ENCODE measurements at regions not wholly inside any gene's neighbourhood (a gene's known extent, or its start where the extent isn't known, plus 50 kb on each side); places are given as distances from the start of the nearest gene placed in this dataset.

DNA sequence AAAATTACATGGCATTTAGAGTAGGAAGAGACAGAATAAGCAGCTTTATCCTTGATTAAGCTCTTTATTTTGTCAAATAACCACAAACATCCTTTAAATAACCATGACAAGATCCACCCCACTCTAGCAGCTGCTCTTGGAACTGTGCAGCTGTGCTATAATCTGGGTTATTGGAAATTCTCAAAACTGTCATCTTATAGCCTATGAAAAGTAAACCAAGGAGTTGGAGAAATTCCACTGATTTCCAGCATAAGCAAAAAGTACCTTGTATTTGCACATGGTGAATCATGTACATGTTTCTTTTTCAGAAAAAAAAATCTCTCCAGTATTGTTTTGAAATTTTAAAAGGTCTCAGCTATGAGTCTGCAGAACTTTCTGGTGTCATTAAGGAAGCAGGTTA, 88.8 kb upstream of the ABI3BP start:
- DNase-seq (ENCODE audit: low read depth): no peak

DNA sequence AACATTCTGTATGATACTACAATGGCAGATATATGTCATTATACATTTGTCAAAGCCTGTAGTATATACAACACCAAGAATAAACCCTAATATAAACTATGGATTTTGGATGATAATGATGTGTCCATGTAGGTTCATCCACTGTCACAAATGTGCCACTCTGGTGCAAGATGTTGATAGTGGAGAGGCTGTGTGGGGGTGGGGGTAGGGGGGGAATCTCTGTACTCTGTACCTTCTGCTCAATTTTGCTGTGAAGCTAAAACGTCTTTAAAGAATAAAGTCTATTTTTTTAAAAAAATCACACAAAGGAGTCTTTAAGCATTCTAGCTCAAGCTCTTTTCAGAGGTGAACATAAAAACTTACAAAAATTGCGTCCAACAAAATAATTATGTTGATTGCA, 88.2 kb upstream of the ABI3BP start:
- DNase-seq (ENCODE audit: low read depth): no peak

DNA sequence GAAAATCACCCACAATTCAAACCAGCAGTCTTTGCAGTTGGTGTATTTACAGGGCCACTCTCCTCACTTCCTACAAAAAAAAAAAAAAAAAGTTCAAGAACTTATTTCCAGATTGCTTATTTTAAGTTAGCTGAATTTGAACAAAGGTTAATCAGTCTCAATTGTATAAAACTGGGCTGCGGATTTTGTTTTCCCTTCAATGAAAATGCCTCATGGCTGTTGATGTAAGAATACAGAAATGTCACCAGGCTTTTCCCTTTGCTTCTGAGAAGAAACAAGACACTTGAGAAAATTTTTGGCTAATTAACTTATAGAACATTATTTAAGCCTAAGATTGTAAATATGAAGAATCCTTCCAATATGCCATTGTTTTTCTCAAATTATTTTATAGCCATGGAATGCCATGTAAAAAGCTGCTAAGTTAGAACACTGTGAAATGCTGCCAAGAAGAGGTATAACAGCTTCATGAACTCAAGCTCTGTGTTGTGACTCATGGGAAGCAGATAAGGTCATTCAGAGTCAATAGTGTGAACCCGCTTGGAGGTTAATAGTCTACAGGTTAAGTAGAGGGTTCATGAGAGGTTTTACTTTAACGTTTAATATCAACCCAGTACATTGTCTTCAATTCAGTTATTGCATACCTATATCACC, 84.3 kb upstream of the ABI3BP start:
- no peak for DNase-seq (ENCODE audit: low read depth)

DNA sequence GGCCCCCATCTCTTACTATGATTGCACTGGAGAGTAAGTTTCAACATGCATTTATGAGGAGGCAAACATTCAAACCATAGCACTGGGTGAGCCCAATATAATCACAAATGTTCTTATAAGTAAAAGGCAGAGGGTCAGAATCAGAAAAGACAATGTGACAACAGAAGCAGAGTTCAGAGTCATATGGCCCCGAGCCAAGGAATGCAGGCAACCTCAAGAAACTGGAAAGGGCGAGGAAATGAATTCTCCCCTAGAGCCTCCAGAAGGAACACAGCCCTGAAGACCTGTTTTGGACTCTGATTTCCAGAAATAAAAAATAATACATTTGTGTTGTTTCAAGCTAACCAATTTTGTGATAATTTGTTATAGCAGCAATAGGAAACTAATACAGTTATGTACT, 81.3 kb upstream of the ABI3BP start:
- DNase-seq (ENCODE audit: low read depth): no peak

DNA sequence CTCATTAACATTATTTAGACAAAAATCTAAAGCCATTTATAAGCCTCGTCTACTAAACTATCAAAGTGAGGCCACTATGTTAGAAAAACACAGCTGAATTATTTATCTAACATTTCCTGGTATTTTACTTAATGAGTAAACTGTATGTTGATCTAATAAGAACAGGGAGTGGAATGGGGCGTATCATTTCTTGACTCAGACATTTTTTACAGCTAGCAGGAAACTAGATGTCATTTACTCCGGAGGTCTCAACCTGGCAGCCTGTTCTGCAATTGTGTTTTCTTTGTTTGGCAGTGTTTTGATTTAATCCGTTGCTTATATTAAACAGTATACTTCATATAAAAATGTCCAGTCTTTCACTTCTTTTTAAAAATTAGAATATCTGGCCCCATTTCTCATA, 79.1 kb upstream of the ABI3BP start:
- no peak for DNase-seq (ENCODE audit: low read depth)

DNA sequence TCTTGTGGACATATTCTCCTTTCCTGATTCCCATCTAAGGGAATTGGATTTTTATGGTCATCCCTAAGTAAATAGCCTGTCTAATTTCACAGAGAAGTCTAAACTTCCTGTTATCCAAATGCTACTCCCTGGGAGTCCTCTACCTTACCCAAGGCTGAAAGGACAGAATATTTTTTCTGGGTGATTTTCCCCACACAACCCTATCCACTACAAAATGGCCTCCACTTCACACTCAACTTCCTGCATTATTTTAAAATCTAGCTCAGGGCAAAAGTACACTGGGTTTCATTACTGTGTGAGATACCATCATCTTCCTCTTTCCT, 77.5 kb upstream of the ABI3BP start:
- DNase-seq (ENCODE audit: low read depth): no peak

DNA sequence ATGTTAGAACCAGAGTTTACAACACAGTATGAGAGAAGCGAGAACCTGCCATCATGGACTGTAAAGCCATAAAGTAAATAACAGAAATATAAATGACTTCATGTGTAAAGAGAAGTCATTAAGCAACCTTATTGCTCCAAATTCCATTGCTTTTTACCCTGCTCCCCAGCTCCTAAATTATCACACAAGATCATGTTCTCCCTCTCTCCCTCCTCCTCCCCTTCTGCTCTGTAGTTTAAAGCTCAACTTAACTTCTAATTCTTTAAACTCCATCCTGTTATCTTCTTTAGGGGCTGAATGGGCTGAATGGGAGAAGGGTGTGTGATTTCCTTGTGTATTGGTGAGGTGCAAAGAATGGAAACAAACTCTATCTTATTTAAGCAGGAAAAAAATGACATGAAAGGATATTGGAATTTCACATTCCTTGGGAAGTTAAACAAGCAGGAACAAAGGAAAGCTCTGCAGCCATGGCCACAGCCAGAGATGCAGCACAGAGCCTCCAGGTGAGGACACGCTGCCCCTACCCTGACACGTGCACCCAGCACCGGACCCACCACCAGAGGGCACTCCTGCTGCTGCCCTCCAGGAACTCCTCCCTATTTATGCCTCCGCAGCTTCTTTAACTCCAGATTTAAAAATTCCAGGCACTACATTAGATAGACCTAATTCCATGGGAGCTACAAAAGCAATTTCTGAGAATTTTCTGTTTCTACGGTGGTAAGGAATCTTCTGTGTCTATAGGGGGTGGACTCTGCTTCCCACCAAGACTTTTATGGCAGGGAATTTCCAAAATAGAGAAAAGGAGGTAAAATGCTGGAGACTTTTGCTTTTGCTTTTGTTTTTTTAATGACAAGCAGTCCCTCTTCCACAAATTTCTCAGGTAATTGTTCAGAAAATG, 76.9 kb upstream of the ABI3BP start:
- DNase-seq (ENCODE audit: low read depth): no peak

DNA sequence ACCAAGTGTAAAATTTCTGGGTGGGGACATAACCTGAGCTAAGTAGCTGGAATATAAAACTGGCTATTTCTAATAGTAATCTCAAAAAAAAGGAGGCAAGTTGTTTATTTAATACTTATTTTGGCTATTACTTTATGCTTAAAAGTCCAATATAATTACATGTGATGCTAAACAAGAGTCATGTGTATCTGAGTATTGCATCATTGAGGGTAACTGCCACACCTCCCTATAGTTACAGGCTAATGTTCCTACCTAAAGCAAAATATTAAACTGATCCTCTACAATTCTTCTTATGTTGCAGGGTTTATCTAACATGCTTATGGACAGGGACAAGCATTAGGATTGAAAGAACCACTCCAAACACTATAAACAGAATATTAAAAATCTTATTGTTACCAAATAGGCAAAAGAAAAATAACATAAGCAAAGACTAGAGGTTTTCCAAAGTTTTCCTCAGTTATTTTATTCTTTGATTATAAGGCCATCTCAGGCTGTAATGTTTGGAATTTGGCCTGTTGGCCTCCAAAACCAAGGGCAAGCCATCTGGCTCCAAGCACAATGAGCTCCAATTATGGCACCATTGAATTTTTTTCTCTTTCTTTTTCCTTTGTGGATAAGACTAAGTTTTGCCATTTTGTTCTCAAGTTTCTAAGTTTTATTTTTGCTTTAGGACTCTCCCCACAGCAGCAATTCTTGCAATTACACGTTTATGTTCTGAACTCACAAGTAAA, 75.8 kb upstream of the ABI3BP start:
- no peak for DNase-seq (ENCODE audit: low read depth)

DNA sequence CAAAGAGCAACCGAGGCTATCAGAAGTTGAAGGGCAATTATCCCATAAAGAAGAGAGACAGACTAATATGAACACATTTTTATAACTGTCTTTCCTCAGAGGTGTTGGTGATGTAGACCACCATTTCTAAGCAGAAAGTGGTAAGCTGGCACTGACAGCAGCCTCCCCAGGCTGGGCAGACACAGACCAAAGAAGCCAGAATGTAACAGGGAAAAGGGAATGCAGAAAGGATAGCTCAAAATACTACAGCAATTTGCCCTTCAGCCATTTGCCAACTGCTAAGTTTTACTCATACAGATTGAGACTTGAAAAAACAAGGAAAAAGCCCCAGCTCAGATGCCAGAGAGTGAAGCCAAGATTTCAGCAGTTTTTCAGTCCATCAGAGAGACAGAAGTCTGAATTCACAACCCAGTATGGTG, 73.5 kb upstream of the ABI3BP start:
- DNase-seq (ENCODE audit: low read depth): no peak

DNA sequence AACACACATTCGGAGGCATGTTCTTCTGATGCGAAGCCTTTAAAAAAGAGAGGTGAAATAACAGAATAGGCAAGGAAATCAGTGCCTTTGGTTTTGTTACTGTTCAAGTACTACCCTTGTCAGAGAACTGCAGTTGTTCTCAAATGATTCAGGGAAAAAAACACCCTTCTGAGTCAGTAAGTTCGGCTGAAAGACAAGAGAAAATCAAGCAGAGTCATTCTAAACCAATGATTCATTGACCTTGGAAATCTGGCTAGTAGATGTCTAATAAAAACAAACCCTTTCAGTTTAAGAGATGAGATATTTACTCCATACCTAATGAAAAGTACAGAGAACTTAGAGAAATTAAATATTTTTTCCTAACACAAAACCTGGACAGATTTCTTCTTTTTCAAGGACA, 72.7 kb upstream of the ABI3BP start:
- DNase-seq (ENCODE audit: low read depth): peak; percentile 89

DNA sequence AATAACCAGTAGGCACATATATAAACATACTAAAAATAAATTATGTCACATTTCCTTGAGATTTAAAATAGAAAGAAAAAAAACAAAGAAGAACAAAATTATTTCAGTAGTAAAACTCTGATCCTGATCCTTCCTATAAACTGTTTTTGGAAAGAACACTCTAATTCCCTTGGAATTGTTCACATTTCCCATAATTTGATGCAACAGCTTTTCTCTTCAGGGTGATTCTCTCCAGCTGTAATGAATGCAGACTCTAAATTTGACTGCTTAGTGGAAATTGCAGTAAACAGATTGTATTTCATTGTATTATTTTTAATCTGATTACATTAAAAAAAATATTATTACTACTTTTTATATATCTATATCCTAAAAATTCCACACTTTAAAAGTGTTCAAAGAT, 70.2 kb upstream of the ABI3BP start:
- no peak for DNase-seq (ENCODE audit: low read depth)

DNA sequence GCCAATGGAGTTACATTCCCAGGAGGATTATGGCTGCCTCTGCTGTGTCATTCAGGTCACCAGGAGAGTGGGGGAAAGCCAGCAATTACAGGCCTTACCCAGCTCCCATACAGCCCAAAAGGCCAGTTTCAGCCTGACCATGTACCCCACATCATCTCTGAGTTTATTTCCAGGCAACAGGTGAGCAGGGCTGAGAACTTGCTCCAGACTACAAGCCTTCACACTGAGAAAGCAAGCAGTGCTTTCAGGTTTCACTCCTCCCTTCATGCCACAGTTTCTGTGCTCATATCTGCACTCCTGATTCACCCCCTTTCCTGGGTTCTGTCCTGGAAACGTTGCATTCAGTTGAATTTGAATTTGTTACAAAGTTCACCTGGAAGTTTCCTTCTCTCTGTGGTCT, 68.1 kb upstream of the ABI3BP start:
- no peak for DNase-seq (ENCODE audit: low read depth)

DNA sequence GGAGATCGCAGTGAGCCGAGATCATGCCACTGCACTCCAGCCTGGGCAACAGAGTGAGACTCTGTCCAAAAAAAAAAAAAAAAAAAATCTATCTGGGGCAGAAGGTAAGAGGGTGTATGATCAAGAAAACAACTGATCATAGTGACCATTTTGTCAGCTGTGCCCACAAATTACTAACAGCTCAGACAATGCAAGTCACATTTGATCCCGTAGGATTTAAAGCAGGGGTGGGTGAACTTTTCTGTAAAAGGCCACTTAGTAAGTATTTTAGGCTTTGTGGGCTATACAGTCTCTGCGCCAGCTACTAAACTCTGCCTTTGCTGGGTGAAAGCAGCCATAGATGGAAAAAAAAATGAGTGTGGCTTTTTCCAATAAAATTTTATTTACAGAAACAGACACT, 57.6 kb upstream of the ABI3BP start:
- DNase-seq (ENCODE audit: low read depth): no peak

DNA sequence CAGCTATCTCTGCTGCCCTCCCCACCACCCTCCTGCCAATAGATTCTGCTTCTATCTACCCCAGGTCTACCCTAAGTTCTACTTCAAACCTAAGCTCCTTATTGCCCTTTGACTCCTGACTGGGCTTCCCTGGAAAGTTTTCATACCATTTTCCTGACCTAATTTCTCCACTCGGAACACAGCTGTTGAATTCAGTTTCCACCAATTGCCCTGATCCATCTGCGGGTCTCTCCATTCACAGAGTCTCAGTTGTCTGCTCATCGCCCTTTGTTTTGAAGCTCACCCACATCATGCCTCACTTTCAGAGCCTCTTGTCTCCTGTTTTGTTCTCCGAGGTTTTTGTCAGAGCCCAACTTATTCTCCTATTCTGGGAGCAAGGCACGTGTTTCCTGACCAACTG, 56.8 kb upstream of the ABI3BP start:
- DNase-seq (ENCODE audit: low read depth): no peak

DNA sequence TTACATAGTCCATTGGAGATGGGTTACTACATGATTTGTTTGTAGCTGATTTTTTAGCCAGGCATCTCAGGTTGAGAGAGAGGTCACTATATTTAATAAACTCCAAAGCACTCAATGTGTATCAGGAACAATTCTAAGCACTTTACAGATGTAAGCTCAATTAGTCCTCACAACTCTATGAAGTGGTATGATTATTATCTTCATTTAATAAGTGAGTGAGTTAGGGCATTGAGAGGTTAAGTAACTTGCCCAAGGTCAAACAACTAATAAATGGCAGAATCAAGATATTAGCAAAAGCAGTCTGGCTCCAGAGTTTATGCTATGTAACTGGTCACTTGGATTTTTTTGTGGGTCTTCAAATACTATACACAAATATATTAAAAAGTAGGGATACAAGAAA, 56.3 kb upstream of the ABI3BP start:
- no peak for DNase-seq (ENCODE audit: low read depth)

DNA sequence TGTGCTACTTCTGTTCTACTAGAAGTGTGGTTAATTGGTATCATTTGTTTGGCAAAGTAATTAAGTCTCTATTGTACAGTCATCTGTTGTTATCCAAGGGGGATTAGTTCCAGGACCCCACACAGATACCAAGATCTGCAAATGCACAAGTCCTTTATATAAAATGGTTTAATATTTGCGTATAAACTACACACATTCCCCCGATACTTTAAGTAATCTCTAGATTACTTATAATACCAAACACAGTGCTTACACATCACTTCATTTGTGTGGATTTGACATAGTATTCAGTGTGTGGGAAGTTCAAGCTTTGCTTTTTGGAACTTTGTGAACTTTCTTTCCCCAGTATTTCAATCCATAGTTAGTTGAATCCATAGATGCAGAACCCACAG, 50.5 kb upstream of the ABI3BP start:
- DNase-seq (ENCODE audit: low read depth): no peak

DNA sequence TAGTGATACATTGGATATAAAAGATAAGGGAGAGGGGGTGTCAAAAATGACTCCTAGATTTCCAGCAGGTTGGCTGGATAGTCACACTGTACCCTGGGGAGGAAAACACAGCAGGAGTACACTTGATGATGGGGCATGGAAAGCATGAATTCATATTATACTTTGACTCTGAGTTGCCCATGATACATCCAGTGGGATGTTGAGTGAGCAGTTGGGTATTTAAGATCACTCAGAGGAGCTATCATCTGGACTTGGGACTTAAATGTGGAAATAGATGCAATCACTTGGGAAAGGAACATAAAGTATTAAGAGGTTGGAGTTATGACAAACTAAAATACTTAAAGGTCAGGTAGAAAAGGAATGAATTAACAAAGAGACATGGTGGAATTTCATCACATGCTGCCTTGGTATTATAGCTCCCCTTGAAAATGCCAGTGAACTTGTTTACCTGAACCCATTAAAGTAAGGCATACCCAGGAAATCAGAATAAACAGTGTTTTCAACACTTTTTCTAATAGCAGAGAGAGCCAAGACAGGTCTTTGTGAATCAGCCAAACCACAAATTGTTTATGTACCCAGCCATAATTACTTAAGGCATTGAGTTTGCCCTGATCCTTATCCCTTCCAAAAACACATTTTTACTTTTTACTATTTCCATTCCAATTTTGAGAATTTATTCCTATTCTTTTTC, 49.9 kb upstream of the ABI3BP start:
- DNase-seq (ENCODE audit: low read depth): no peak

All from fibroblast of the conjunctiva (primary cell).